ENCODE measurements at regions not wholly inside any gene's neighbourhood (a gene's known extent, or its start where the extent isn't known, plus 50 kb on each side); places are given as distances from the start of the nearest gene placed in this dataset.

DNA sequence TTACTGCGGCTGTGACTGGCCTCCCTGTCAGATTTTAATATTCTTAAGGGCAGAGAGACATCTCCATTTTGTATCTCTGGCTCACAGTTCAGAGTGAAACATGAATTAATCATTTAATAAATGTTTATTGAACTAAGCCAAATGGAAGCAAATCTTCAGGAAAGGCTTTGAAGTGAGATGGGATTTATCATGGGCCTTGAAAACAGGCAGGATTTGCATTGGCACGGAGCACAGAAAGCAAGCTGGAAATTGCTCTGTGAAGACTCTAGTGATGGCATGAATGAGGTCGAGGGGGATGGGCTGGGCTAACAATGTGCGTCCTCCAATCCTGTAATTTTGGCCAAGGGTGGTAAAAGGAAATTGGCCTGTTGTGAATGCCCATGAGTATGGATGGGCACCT, 369.8 kb upstream of the SOX11 start (continued):
- no peak for TF ChIP-seq ZNF660 (tag by site-specific recombination; IDR thresholded peaks at IDR 0.05)
- TF ChIP-seq ZNF701 (tag by site-specific recombination; IDR thresholded peaks at IDR 0.05), result no peak
- TF ChIP-seq ZNF843 (tag by site-specific recombination; IDR thresholded peaks at IDR 0.05), result no peak
- TF ChIP-seq, protein P1, sequence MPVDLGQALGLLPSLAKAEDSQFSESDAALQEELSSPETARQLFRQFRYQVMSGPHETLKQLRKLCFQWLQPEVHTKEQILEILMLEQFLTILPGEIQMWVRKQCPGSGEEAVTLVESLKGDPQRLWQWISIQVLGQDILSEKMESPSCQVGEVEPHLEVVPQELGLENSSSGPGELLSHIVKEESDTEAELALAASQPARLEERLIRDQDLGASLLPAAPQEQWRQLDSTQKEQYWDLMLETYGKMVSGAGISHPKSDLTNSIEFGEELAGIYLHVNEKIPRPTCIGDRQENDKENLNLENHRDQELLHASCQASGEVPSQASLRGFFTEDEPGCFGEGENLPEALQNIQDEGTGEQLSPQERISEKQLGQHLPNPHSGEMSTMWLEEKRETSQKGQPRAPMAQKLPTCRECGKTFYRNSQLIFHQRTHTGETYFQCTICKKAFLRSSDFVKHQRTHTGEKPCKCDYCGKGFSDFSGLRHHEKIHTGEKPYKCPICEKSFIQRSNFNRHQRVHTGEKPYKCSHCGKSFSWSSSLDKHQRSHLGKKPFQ (tag by site-specific recombination; IDR thresholded peaks at IDR 0.05), result no peak
- no peak for TF ChIP-seq ZNF610 (tag by site-specific recombination; IDR thresholded peaks at IDR 0.05; ENCODE audit: borderline replicate concordance)
- TF ChIP-seq ZNF518A (tag by site-specific recombination; conservative IDR thresholded peaks at IDR 0.05; ENCODE audit: low read depth), result no peak

DNA sequence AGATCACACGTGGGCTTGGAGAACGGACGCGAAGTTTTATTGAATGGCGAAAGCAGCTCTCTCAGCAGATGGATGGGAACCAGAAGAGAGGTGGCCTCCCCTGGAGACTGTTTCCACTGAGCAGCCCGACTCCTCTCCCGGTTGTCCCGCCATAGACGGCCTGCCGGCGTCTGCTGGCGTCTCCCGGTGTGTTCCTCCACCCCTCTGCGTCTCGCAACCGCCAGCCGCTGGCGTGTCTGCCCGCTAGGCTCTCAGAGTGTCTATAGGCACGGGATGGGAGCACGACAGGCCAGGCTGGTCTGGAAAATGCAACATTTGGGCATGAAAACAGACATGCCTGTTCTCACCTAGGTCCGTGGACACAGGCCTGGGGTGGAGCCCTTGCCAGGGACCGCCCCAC, 366.7 kb upstream of the SOX11 start:
- TF ChIP-seq ZNF274 (IDR thresholded peaks at IDR 0.05; ENCODE audit: low read length) (no peak), ZNF274 (tag by site-specific recombination; IDR thresholded peaks at IDR 0.05; ENCODE audit: borderline replicate concordance) (no peak), ZNF335 (tag by site-specific recombination; conservative IDR thresholded peaks at IDR 0.05) (no peak), ZNF350 (tag by site-specific recombination; IDR thresholded peaks at IDR 0.05) (no peak)
- H3K4me3 ChIP-seq (ENCODE audit: low read depth, low read length), result no peak overlapping the region
- H3K27ac ChIP-seq (ENCODE audit: extremely low read depth, low read depth, low read length), result no peak overlapping the region
- no peaks in the 10 kb centered on the region for H3K9me3 ChIP-seq (ENCODE audit: control insufficient read depth, insufficient read depth, low read depth, low read length)
- CTCF ChIA-PET, result no interaction called here
- no peaks in the 10 kb centered on the region for H3K36me3 ChIP-seq (ENCODE audit: control insufficient read depth in 2 of 2, insufficient read depth in 1 of 2, low read length in 2 of 2)
- POLR2A ChIA-PET, result no interaction called here
- no peaks in the 10 kb centered on the region for H3K4me1 ChIP-seq (ENCODE audit: control insufficient read depth, insufficient read depth, low read length)

DNA sequence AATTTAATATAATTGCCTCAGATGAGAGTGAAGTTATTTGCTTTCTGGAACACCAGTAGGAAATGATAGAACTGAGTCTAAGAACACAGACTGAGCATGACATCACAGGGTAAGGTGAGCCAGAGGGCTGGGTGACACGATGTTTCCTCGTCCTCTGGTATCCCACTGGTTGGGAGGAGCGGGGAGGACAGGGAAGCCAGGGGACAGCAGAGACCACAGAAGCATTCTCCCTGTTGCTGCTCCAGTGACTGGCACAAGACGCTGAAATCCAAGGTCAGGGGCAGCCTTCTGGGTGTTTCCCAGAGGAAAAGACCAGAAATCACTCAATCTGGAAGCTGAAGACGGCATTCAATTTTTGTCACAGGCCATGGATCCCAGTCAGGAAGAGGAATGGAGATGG, 363.4 kb upstream of the SOX11 start:
- Histone ChIP-seq H3K9me3 (ENCODE audit: control insufficient read depth, insufficient read depth, low read depth, low read length) (no peaks in the 10 kb centered on the region), H3K36me3 (ENCODE audit: control insufficient read depth in 2 of 2, insufficient read depth in 1 of 2, low read length in 2 of 2) (no peaks in the 10 kb centered on the region), H3K27ac (ENCODE audit: extremely low read depth, low read depth, low read length) (no peak overlapping the region), H3K4me3 (ENCODE audit: low read depth, low read length) (no peak overlapping the region), H3K4me1 (ENCODE audit: control insufficient read depth, insufficient read depth, low read length) (no peaks in the 10 kb centered on the region)
- POLR2A ChIA-PET, result no interaction called here
- CTCF ChIA-PET, result no interaction called here
- no peak for TF ChIP-seq ZNF692 (tag by site-specific recombination; IDR thresholded peaks at IDR 0.05)
- no peak for TF ChIP-seq ELK4 (IDR thresholded peaks at IDR 0.05; ENCODE audit: borderline replicate concordance, low read depth, low read length)
- no peak for TF ChIP-seq SP2 (tag by site-specific recombination; IDR thresholded peaks at IDR 0.05)
- TF ChIP-seq, protein P2, sequence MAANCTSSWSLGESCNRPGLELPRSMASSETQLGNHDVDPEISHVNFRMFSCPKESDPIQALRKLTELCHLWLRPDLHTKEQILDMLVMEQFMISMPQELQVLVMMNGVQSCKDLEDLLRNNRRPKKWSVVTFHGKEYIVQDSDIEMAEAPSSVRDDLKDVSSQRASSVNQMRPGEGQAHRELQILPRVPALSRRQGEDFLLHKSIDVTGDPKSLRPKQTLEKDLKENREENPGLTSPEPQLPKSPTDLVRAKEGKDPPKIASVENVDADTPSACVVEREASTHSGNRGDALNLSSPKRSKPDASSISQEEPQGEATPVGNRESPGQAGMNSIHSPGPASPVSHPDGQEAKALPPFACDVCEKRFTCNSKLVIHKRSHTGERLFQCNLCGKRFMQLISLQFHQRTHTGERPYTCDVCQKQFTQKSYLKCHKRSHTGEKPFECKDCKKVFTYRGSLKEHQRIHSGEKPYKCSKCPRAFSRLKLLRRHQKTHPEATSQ (tag by site-specific recombination; IDR thresholded peaks at IDR 0.05), result no peak
- TF ChIP-seq ZNF510 (tag by site-specific recombination; IDR thresholded peaks at IDR 0.05; ENCODE audit: insufficient replicate concordance), result no peak
- TF ChIP-seq FEZF1 (tag by site-specific recombination; IDR thresholded peaks at IDR 0.05), result no peak
- TF ChIP-seq ZNF202 (tag by site-specific recombination; IDR thresholded peaks at IDR 0.05; ENCODE audit: borderline replicate concordance), result no peak
- TF ChIP-seq INSM2 (tag by site-specific recombination; IDR thresholded peaks at IDR 0.05), result no peak
- TF ChIP-seq BCL6B (tag by site-specific recombination; IDR thresholded peaks at IDR 0.05), result no peak
- TF ChIP-seq ZNF146 (tag by site-specific recombination; IDR thresholded peaks at IDR 0.05), result no peak
